ENCODE measurements at regions not wholly inside any gene's neighbourhood (a gene's known extent, or its start where the extent isn't known, plus 50 kb on each side); places are given as distances from the start of the nearest gene placed in this dataset.

DNA sequence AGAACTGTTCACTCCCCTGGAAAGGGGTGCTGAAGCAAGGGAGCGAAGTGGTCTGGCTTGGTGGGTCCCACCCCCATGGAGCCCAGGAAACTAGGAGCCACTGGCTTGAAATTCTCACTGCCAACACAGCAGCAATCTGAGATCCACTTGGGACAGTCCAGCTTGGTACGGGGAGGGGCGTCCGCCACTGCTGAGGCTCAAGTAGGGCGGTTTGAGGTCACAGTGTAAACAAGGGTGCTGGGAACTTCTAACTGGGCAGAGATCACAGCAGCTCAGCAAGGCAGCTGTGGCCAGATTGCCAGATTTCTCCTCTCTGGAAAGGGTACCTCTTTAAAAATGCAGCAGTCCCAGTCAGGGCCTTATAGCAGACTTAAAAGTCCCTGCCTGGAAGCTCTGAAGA is 53.9 kb upstream of the GALNTL6 start:
- DNase-seq (ENCODE audit: low read depth) = no peak
- no peak overlapping the region for H3K4me3 ChIP-seq (ENCODE audit: low read depth, low read length)
- TF ChIP-seq, protein P1, sequence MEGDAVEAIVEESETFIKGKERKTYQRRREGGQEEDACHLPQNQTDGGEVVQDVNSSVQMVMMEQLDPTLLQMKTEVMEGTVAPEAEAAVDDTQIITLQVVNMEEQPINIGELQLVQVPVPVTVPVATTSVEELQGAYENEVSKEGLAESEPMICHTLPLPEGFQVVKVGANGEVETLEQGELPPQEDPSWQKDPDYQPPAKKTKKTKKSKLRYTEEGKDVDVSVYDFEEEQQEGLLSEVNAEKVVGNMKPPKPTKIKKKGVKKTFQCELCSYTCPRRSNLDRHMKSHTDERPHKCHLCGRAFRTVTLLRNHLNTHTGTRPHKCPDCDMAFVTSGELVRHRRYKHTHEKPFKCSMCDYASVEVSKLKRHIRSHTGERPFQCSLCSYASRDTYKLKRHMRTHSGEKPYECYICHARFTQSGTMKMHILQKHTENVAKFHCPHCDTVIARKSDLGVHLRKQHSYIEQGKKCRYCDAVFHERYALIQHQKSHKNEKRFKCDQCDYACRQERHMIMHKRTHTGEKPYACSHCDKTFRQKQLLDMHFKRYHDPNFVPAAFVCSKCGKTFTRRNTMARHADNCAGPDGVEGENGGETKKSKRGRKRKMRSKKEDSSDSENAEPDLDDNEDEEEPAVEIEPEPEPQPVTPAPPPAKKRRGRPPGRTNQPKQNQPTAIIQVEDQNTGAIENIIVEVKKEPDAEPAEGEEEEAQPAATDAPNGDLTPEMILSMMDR (IDR thresholded peaks at IDR 0.05; ENCODE audit: insufficient read depth, low read length) = no peak

- DNase-seq (ENCODE audit: low read depth) = no peak
- no peak overlapping the region for H3K4me3 ChIP-seq (ENCODE audit: low read depth, low read length)
- TF ChIP-seq, protein P1 (IDR thresholded peaks at IDR 0.05; ENCODE audit: insufficient read depth, low read length) = no peak
Observed at GRCh38 chr4:171751538-171751937, 61.7 kb upstream of the GALNTL6 start.

DNA sequence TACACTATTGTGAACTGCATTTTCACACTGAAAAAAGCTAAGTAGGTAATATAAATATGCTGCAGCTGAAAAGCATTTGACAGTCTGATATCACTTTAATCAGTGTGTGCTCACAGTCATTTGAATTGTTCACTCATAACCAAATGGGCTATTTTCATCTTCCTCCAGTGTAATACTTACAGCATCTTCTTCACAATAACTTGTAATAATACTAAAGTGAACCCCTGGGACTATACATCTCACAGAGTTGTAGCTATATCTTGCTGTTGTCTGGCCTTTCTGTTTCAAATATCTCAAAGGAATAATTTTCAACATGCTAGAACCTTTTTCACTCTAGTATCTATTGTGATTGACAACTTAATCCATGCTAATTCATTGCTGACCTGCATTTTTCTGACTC is 66.8 kb upstream of the GALNTL6 start:
- TF ChIP-seq, protein P1 (IDR thresholded peaks at IDR 0.05; ENCODE audit: insufficient read depth, low read length) = no peak
- H3K4me3 ChIP-seq (ENCODE audit: low read depth, low read length) = no peak overlapping the region
- DNase-seq (ENCODE audit: low read depth) = no peak

- TF ChIP-seq, protein P1 (IDR thresholded peaks at IDR 0.05; ENCODE audit: insufficient read depth, low read length) = no peak
- no peak for DNase-seq (ENCODE audit: low read depth)
Observed at GRCh38 chr4:171742436-171742835, 70.8 kb upstream of the GALNTL6 start.

DNA sequence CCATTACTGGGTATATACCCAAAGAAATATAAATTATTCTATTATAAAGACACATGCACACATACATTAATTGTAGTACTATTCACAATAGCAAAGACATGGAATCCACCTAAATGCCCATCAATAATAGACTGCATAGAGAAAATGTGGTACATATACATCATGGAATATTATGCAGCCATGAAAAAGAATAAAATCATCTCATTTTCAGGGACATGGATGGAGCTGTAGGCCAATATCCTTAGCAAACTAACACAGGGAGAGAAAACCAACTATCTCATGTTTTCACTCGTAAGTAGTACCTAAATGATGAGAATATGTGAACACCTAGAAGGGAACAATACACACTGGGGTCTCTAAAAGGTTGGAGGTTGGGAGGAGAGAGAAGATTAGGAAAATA is 86.0 kb upstream of the GALNTL6 start:
- TF ChIP-seq, protein P1 (IDR thresholded peaks at IDR 0.05; ENCODE audit: insufficient read depth, low read length) = no peak
- no peak for DNase-seq (ENCODE audit: low read depth)
- H3K4me3 ChIP-seq (ENCODE audit: low read depth, low read length) = no peak overlapping the region

More at GRCh38 chr4:171742436-171742835, 70.8 kb upstream of the GALNTL6 start:
- no peak overlapping the region for H3K4me3 ChIP-seq (ENCODE audit: low read depth, low read length)

DNA sequence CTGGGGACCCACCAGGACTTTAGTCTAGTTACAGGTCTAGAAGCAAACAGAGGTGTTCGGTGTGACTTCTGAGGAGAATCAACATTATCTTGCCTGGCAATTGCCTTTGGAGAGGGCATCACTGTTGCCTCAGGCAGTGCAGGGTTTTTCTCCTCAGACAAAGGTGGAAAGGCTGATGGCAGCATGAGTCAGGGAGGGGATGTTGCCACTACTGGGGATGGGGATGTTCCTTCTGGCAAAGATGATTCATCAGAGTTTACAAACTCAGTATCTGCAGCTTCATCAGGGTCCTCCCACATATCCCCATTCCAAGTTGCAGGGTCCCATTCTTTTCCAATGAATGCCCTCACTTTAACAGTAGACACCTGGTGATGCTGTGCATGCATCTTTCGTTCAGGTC is 91.3 kb upstream of the GALNTL6 start:
- DNase-seq (ENCODE audit: low read depth) = no peak
- H3K4me3 ChIP-seq (ENCODE audit: low read depth, low read length) = no peak overlapping the region
- TF ChIP-seq, protein P1 (IDR thresholded peaks at IDR 0.05; ENCODE audit: insufficient read depth, low read length) = no peak

- TF ChIP-seq, protein P1 (IDR thresholded peaks at IDR 0.05; ENCODE audit: insufficient read depth, low read length) = no peak
- no peak for DNase-seq (ENCODE audit: low read depth)
- no peak overlapping the region for H3K4me3 ChIP-seq (ENCODE audit: low read depth, low read length)
Observed at GRCh38 chr4:171719691-171720090, 93.5 kb upstream of the GALNTL6 start.
